Subcutaneous abdominal adipose tissue (tissue), 5 donors: ENCODE measurements at regions not wholly inside any gene's neighbourhood (a gene's known extent, or its start where the extent isn't known, plus 50 kb on each side); places are given as distances from the start of the nearest gene placed in this dataset.

ENCODE experiments used
- H3K27ac ChIP-seq: one replicate; pipeline ENCODE4 v1.7.0; 2013; ENCODE audit warnings: low read depth, mild to moderate bottlenecking, inconsistent platforms, low read length, moderate library complexity
- H3K27me3 ChIP-seq, 5 donors: one replicate each; pipeline ENCODE4 v1.7.0; 2013; ENCODE audit warnings: low read length in 5 of 5, inconsistent platforms in 1 of 5; ENCODE audit not compliant: control insufficient read depth in 5 of 5, insufficient read depth in 4 of 5
- H3K36me3 ChIP-seq, 5 donors: one replicate each; pipeline ENCODE4 v1.7.0; 2013; ENCODE audit warnings: low read length in 5 of 5; ENCODE audit not compliant: control insufficient read depth in 5 of 5, insufficient read depth in 5 of 5
- H3K4me1 ChIP-seq, 5 donors: one replicate each; pipeline ENCODE4 v1.7.0; 2013; ENCODE audit warnings: low read length in 5 of 5, mild to moderate bottlenecking in 3 of 5, moderate library complexity in 1 of 5; ENCODE audit not compliant: control insufficient read depth in 5 of 5, insufficient read depth in 5 of 5
- H3K4me3 ChIP-seq, 5 donors: one replicate each; pipeline ENCODE4 v1.7.0; 2013; ENCODE audit warnings: low read length in 5 of 5, low read depth in 1 of 5
- H3K9ac ChIP-seq, 5 donors: one replicate each; pipeline ENCODE4 v1.7.0; 2013; ENCODE audit warnings: low read length in 5 of 5, mild to moderate bottlenecking in 4 of 5, moderate library complexity in 3 of 5
- H3K9me3 ChIP-seq, 5 donors: one replicate each; pipeline ENCODE4 v1.7.0; 2013; ENCODE audit warnings: low read length in 5 of 5; ENCODE audit not compliant: control insufficient read depth in 5 of 5
- donor health status: healthy.
- donor health status: healthy.
- donor health status: healthy.
- donor health status: healthy.
- donor health status: healthy.

DNA sequence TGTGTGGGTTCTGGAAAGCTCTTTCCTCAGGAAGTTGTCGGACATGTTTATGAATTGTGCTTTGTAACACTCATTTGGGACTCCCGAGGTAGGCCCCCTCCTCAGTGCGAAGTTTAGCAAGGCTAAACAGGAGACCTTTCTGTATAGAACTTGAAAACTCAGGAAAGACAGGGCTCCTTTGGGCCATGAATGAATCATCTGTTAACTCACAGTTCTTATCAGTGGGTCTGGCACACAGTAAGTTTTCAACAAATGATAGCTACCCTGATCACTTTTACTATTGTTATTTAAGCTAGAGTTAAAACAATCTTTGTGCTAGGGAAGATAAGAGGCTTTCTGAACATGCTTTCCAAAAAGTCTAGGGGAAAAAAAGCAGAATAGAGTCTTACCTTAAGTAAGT, 430.5 kb upstream of the ETAA1 start:
- no peaks in the 10 kb centered on the region for H3K4me1 ChIP-seq
- H3K9ac ChIP-seq = no peak overlapping the region
- no peaks in the 10 kb centered on the region for H3K36me3 ChIP-seq
- H3K27me3 ChIP-seq = no peaks in the 10 kb centered on the region
- no peak overlapping the region for H3K27ac ChIP-seq
- H3K9me3 ChIP-seq = no peaks in the 10 kb centered on the region
- no peak overlapping the region for H3K4me3 ChIP-seq

DNA sequence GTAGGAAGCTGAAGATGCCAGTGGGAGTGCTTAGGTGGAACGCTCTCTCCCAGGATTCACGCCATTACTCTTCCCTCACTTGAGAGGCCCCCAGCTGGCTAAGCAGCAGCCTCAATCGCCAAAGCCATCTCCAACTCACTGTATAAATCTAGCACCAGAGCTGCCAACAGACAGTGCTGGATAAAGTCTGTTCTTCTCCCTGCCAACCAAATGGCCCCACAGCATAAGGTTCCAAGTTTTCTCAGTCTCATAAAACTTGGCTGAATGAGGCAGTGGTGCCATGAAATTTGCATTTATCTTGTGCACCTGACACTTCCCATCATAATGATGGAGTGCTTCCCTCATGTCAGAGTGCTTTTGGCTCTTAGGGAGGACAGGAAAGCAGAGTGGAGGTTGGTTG, 428.2 kb upstream of the ETAA1 start:
- Histone ChIP-seq H3K27ac (no peak overlapping the region), H3K9ac (no peak overlapping the region), H3K4me3 (no peak overlapping the region), H3K36me3 (no peaks in the 10 kb centered on the region), H3K9me3 (no peaks in the 10 kb centered on the region), H3K27me3 (no peaks in the 10 kb centered on the region), H3K4me1 (no peaks in the 10 kb centered on the region)

- H3K9ac ChIP-seq = no peak overlapping the region
- no peak overlapping the region for H3K27ac ChIP-seq
Observed at GRCh38 chr2:66981074-66981473, 416.1 kb upstream of the ETAA1 start.

GRCh38 chr2:66982766-66983165, 414.4 kb upstream of the ETAA1 start:
- Histone ChIP-seq H3K9ac (no peak overlapping the region), H3K27me3 (no peaks in the 10 kb centered on the region), H3K9me3 (no peaks in the 10 kb centered on the region), H3K4me3 (no peak overlapping the region), H3K36me3 (no peaks in the 10 kb centered on the region), H3K4me1 (no peaks in the 10 kb centered on the region), H3K27ac (no peak overlapping the region)

More at GRCh38 chr2:66981074-66981473, 416.1 kb upstream of the ETAA1 start:
- H3K4me3 ChIP-seq = no peak overlapping the region
- no peaks in the 10 kb centered on the region for H3K9me3 ChIP-seq
- no peaks in the 10 kb centered on the region for H3K27me3 ChIP-seq
- no peaks in the 10 kb centered on the region for H3K4me1 ChIP-seq
- no peaks in the 10 kb centered on the region for H3K36me3 ChIP-seq

DNA sequence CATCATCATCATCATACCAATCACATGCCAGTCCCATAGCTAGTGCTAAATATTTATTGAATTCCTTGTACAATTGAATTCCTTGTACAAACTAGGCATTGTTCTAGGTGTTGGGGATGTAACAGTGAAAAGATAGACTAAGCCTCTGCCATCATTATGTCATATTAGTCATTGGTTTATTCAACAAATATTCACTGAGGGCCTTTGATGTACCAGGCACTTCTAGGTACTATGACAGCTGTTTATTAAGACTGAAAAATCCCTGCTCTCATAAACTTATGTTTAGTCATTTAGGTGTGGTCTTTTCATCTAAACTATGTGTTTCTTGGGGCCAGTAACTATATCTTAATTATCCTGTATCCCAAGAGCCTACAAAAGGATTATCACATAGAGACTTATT, 412.3 kb upstream of the ETAA1 start:
- Histone ChIP-seq H3K4me1 (no peaks in the 10 kb centered on the region), H3K9me3 (no peaks in the 10 kb centered on the region), H3K9ac (no peak overlapping the region), H3K27ac (no peak overlapping the region), H3K27me3 (no peaks in the 10 kb centered on the region), H3K36me3 (no peaks in the 10 kb centered on the region), H3K4me3 (no peak overlapping the region)

- Histone ChIP-seq H3K4me3 (no peak overlapping the region), H3K27ac (no peak overlapping the region), H3K4me1 (no peaks in the 10 kb centered on the region), H3K9me3 (no peaks in the 10 kb centered on the region), H3K27me3 (no peaks in the 10 kb centered on the region), H3K9ac (no peak overlapping the region), H3K36me3 (no peaks in the 10 kb centered on the region)
Observed at GRCh38 chr2:66985906-66986305, 411.2 kb upstream of the ETAA1 start.

DNA sequence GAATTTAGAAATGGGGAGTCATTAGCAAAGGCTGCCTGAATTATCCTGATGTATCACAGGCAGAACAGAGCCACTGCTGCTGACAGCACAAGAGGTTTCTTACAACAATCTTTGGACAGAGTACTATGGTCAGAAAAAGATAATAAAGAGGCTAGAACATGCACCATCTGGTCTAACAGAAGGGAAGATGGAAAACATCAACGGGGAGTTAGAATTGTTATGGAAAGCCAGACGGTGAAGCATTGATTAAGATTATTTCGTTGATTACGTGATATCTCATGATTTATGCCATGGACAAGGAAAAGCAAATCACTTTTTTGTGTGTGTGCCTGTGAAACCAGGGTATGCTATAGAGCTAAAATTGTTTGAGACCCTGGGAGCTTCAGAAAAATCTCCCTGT, 409.4 kb upstream of the ETAA1 start:
- Histone ChIP-seq H3K9me3 (no peaks in the 10 kb centered on the region), H3K4me3 (no peak overlapping the region), H3K4me1 (no peaks in the 10 kb centered on the region), H3K36me3 (no peaks in the 10 kb centered on the region), H3K27me3 (no peaks in the 10 kb centered on the region), H3K9ac (no peak overlapping the region), H3K27ac (no peak overlapping the region)

DNA sequence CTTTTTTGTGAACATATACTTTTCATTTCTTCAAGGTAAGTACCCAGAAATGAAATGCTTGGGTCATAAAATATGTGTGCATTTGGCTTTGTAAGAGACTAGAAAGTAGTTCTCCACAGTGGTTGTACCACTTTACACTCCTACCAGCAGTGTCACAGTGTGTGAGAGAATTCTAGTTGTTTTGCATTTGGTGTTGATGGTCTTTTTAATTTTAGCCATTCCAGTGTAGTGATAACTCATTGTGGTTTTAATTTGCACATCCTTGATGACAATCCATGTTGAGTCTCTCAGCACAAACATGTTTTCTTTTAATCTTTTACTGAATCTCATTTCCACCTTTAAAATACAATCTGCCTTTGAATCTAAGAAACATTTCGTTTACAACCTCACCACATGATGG, 402.5 kb upstream of the ETAA1 start:
- H3K9ac ChIP-seq = no peak overlapping the region
- H3K27me3 ChIP-seq = no peaks in the 10 kb centered on the region
- no peak overlapping the region for H3K27ac ChIP-seq
- H3K4me3 ChIP-seq = no peak overlapping the region
- no peaks in the 10 kb centered on the region for H3K36me3 ChIP-seq
- no peaks in the 10 kb centered on the region for H3K4me1 ChIP-seq
- H3K9me3 ChIP-seq = no peaks in the 10 kb centered on the region

DNA sequence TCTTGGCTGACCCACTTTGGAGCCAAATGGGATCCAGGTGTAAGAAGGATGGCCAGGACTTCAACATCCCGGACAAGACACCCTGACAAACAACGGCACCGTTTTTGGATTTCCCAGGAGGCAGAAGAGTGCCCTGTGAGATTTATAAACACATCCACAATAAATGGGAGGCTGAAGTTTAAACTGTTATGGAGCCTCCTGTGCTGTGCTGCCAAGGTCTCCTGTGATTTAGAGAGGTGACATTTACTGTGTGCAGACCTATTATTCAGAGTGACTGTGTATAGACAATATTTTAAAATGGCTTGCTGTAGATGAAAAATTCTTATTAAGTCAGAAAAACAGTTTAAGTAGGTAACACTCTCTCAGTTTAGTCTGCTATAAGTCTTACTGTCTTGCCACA, 401.5 kb upstream of the ETAA1 start:
- no peaks in the 10 kb centered on the region for H3K27me3 ChIP-seq
- no peaks in the 10 kb centered on the region for H3K4me1 ChIP-seq
- H3K9ac ChIP-seq = no peak overlapping the region
- no peak overlapping the region for H3K27ac ChIP-seq
- no peaks in the 10 kb centered on the region for H3K36me3 ChIP-seq
- H3K9me3 ChIP-seq = no peaks in the 10 kb centered on the region
- no peak overlapping the region for H3K4me3 ChIP-seq

DNA sequence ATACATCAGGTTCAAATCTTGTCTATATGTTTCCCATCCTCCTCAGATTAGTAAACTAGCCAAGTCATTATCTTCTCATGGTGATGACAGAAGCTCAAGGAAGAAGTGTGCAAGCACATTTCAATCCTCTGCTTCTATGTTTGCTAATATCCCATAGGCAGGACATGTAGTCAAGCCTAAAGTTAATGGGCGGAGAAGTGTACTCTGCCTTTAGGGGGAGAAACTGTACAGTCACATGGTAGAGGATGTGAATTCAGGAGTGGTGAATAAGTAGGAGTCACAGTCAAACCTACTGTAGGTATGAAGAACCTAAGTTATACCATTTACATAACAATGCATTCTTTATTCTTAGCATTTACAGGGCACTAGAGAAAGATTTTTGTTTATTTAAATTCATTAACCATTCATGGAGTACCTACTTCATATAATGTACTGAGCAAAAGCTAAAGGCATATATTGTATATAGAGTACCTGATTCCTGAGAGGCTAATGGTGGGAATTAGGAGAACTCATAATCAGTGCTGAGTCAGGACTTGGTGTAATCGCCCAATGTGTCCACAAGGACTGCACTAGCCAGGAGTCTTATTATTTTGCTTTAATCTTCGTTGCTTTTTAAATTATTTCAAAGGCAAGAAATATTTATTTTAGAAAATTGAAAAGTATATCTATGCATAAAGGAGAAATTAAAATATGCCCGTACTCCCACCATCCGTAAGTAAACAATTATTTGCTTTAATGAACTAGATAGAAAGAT, 394.3 kb upstream of the ETAA1 start:
- Histone ChIP-seq H3K27ac (no peak overlapping the region), H3K4me1 (no peaks in the 10 kb centered on the region), H3K9me3 (no peaks in the 10 kb centered on the region), H3K27me3 (no peaks in the 10 kb centered on the region), H3K4me3 (no peak overlapping the region), H3K36me3 (no peaks in the 10 kb centered on the region), H3K9ac (no peak overlapping the region)
